ENCODE measurements at regions not wholly inside any gene's neighbourhood (a gene's known extent, or its start where the extent isn't known, plus 50 kb on each side); places are given as distances from the start of the nearest gene placed in this dataset.

GRCh38 chr6:126461045-126461444 lies 121.1 kb downstream of the CENPW start:
- no peaks in the 10 kb centered on the region for H3K27me3 ChIP-seq (ENCODE audit: control insufficient read depth in 1 of 2, insufficient read depth in 1 of 2, low read length in 2 of 2)
- WGBS, result 93% methylated on average over 5 of the region's 6 CpGs

GRCh38 chr6:126464245-126464644 lies 124.3 kb downstream of the CENPW start:
- Histone ChIP-seq H3K4ac (ENCODE audit: low read depth in 1 of 2, low read length in 2 of 2) (no peak overlapping the region), H3K4me2 (ENCODE audit: low read length, poor library complexity, severe bottlenecking) (no peak overlapping the region), H2BK5ac (ENCODE audit: low read depth, low read length, poor library complexity, severe bottlenecking) (no peak overlapping the region)

More at GRCh38 chr6:126461045-126461444, 121.1 kb downstream of the CENPW start:
- DNase-seq, result no peak
- Histone ChIP-seq H3K27ac (ENCODE audit: low read length, poor library complexity, severe bottlenecking) (no peak overlapping the region), H2BK15ac (ENCODE audit: low read depth, poor library complexity, severe bottlenecking) (no peak overlapping the region), H3K4ac (ENCODE audit: low read depth in 1 of 2, low read length in 2 of 2) (no peak overlapping the region), H2BK5ac (ENCODE audit: low read depth, low read length, poor library complexity, severe bottlenecking) (no peak overlapping the region), H3K4me1 (ENCODE audit: control insufficient read depth, insufficient read depth, low read depth, low read length) (no peaks in the 10 kb centered on the region), H4K8ac (ENCODE audit: low read length) (no peak overlapping the region), H3K14ac (ENCODE audit: low read length in 2 of 2) (no peak overlapping the region), H3K9me3 (ENCODE audit: control insufficient read depth, low read length) (peaks cover 3% of the 10 kb centered on the region), H4K91ac (ENCODE audit: low read length) (no peak overlapping the region), H3K36me3 (ENCODE audit: control insufficient read depth in 1 of 2, insufficient read depth in 2 of 2, low read depth in 1 of 2, low read length in 2 of 2) (no peaks in the 10 kb centered on the region), H3K23ac (ENCODE audit: low read length in 2 of 2) (no peak overlapping the region), H3K79me1 (replicated peaks; ENCODE audit: low read length, poor library complexity, severe bottlenecking) (no peaks in the 10 kb centered on the region), H3K18ac (ENCODE audit: low read depth in 1 of 2, low read length in 2 of 2) (no peak overlapping the region), H2BK120ac (ENCODE audit: low read depth, low read length) (no peak overlapping the region), H2BK12ac (ENCODE audit: low read length in 2 of 2) (no peak overlapping the region), H3K9ac (ENCODE audit: low read length) (no peak overlapping the region), H3K4me3 (ENCODE audit: insufficient read depth in 1 of 2, low read depth in 1 of 2, low read length in 2 of 2) (no peak overlapping the region), H3K4me2 (ENCODE audit: low read length, poor library complexity, severe bottlenecking) (no peak overlapping the region), H2AK5ac (ENCODE audit: low read length, severe bottlenecking) (no peak overlapping the region), H2AFZ (ENCODE audit: low read depth, low read length) (no peak overlapping the region)

GRCh38 chr6:126475449-126475848 lies 135.5 kb downstream of the CENPW start:
- H4K91ac ChIP-seq (ENCODE audit: low read length), result no peak overlapping the region
- H3K4me1 ChIP-seq (ENCODE audit: control insufficient read depth, insufficient read depth, low read depth, low read length), result no peaks in the 10 kb centered on the region
- no peak overlapping the region for H3K23ac ChIP-seq (ENCODE audit: low read length in 2 of 2)
- no peak overlapping the region for H2AK5ac ChIP-seq (ENCODE audit: low read length, severe bottlenecking)
- H3K9me3 ChIP-seq (ENCODE audit: control insufficient read depth, low read length), result no peaks in the 10 kb centered on the region
- H2BK15ac ChIP-seq (ENCODE audit: low read depth, poor library complexity, severe bottlenecking), result no peak overlapping the region
- H4K8ac ChIP-seq (ENCODE audit: low read length), result no peak overlapping the region
- H3K4me2 ChIP-seq (ENCODE audit: low read length, poor library complexity, severe bottlenecking), result no peak overlapping the region
- H2BK12ac ChIP-seq (ENCODE audit: low read length in 2 of 2), result no peak overlapping the region
- no peak overlapping the region for H3K18ac ChIP-seq (ENCODE audit: low read depth in 1 of 2, low read length in 2 of 2)
- no peak overlapping the region for H2BK120ac ChIP-seq (ENCODE audit: low read depth, low read length)
- no peak overlapping the region for H3K4me3 ChIP-seq (ENCODE audit: insufficient read depth in 1 of 2, low read depth in 1 of 2, low read length in 2 of 2)
- H3K36me3 ChIP-seq (ENCODE audit: control insufficient read depth in 1 of 2, insufficient read depth in 2 of 2, low read depth in 1 of 2, low read length in 2 of 2), result no peaks in the 10 kb centered on the region
- no peak overlapping the region for H2BK5ac ChIP-seq (ENCODE audit: low read depth, low read length, poor library complexity, severe bottlenecking)
- no peaks in the 10 kb centered on the region for H3K79me1 ChIP-seq (replicated peaks; ENCODE audit: low read length, poor library complexity, severe bottlenecking)
- H2AFZ ChIP-seq (ENCODE audit: low read depth, low read length), result no peak overlapping the region
- no peak for DNase-seq
- H3K27me3 ChIP-seq (ENCODE audit: control insufficient read depth in 1 of 2, insufficient read depth in 1 of 2, low read length in 2 of 2), result no peaks in the 10 kb centered on the region
- no peak overlapping the region for H3K27ac ChIP-seq (ENCODE audit: low read length, poor library complexity, severe bottlenecking)
- H3K9ac ChIP-seq (ENCODE audit: low read length), result no peak overlapping the region
- H3K14ac ChIP-seq (ENCODE audit: low read length in 2 of 2), result no peak overlapping the region
- H3K4ac ChIP-seq (ENCODE audit: low read depth in 1 of 2, low read length in 2 of 2), result no peak overlapping the region

More at GRCh38 chr6:126464245-126464644, 124.3 kb downstream of the CENPW start:
- Histone ChIP-seq H2BK15ac (ENCODE audit: low read depth, poor library complexity, severe bottlenecking) (no peak overlapping the region), H4K91ac (ENCODE audit: low read length) (no peak overlapping the region), H3K27me3 (ENCODE audit: control insufficient read depth in 1 of 2, insufficient read depth in 1 of 2, low read length in 2 of 2) (no peaks in the 10 kb centered on the region), H3K9ac (ENCODE audit: low read length) (no peak overlapping the region), H3K27ac (ENCODE audit: low read length, poor library complexity, severe bottlenecking) (no peak overlapping the region), H3K14ac (ENCODE audit: low read length in 2 of 2) (no peak overlapping the region), H2BK120ac (ENCODE audit: low read depth, low read length) (no peak overlapping the region), H2AFZ (ENCODE audit: low read depth, low read length) (no peak overlapping the region), H3K79me1 (replicated peaks; ENCODE audit: low read length, poor library complexity, severe bottlenecking) (no peaks in the 10 kb centered on the region), H3K4me1 (ENCODE audit: control insufficient read depth, insufficient read depth, low read depth, low read length) (no peaks in the 10 kb centered on the region), H3K23ac (ENCODE audit: low read length in 2 of 2) (no peak overlapping the region), H2AK5ac (ENCODE audit: low read length, severe bottlenecking) (no peak overlapping the region), H2BK12ac (ENCODE audit: low read length in 2 of 2) (no peak overlapping the region), H3K4me3 (ENCODE audit: insufficient read depth in 1 of 2, low read depth in 1 of 2, low read length in 2 of 2) (no peak overlapping the region), H4K8ac (ENCODE audit: low read length) (no peak overlapping the region), H3K9me3 (ENCODE audit: control insufficient read depth, low read length) (peaks cover 3% of the 10 kb centered on the region), H3K18ac (ENCODE audit: low read depth in 1 of 2, low read length in 2 of 2) (no peak overlapping the region), H3K36me3 (ENCODE audit: control insufficient read depth in 1 of 2, insufficient read depth in 2 of 2, low read depth in 1 of 2, low read length in 2 of 2) (no peaks in the 10 kb centered on the region)
- WGBS, result 78% methylated on average over 1 of the region's 1 CpG
- no peak for DNase-seq

- H2AK5ac ChIP-seq (ENCODE audit: low read length, severe bottlenecking), result no peak overlapping the region
- H2BK120ac ChIP-seq (ENCODE audit: low read depth, low read length), result no peak overlapping the region
- no peaks in the 10 kb centered on the region for H3K79me1 ChIP-seq (replicated peaks; ENCODE audit: low read length, poor library complexity, severe bottlenecking)
- H3K14ac ChIP-seq (ENCODE audit: low read length in 2 of 2), result no peak overlapping the region
- H2BK12ac ChIP-seq (ENCODE audit: low read length in 2 of 2), result no peak overlapping the region
- H3K27me3 ChIP-seq (ENCODE audit: control insufficient read depth in 1 of 2, insufficient read depth in 1 of 2, low read length in 2 of 2), result no peaks in the 10 kb centered on the region
- H3K9me3 ChIP-seq (ENCODE audit: control insufficient read depth, low read length), result no peaks in the 10 kb centered on the region
- H3K4me1 ChIP-seq (ENCODE audit: control insufficient read depth, insufficient read depth, low read depth, low read length), result no peaks in the 10 kb centered on the region
- H4K91ac ChIP-seq (ENCODE audit: low read length), result no peak overlapping the region
- H2BK15ac ChIP-seq (ENCODE audit: low read depth, poor library complexity, severe bottlenecking), result no peak overlapping the region
- H3K36me3 ChIP-seq (ENCODE audit: control insufficient read depth in 1 of 2, insufficient read depth in 2 of 2, low read depth in 1 of 2, low read length in 2 of 2), result no peaks in the 10 kb centered on the region
- H2BK5ac ChIP-seq (ENCODE audit: low read depth, low read length, poor library complexity, severe bottlenecking), result no peak overlapping the region
- no peak for DNase-seq
- no peak overlapping the region for H3K4me3 ChIP-seq (ENCODE audit: insufficient read depth in 1 of 2, low read depth in 1 of 2, low read length in 2 of 2)
- H3K4me2 ChIP-seq (ENCODE audit: low read length, poor library complexity, severe bottlenecking), result no peak overlapping the region
- no peak overlapping the region for H3K23ac ChIP-seq (ENCODE audit: low read length in 2 of 2)
- H3K18ac ChIP-seq (ENCODE audit: low read depth in 1 of 2, low read length in 2 of 2), result no peak overlapping the region
- H2AFZ ChIP-seq (ENCODE audit: low read depth, low read length), result no peak overlapping the region
- H3K9ac ChIP-seq (ENCODE audit: low read length), result no peak overlapping the region
- H3K4ac ChIP-seq (ENCODE audit: low read depth in 1 of 2, low read length in 2 of 2), result no peak overlapping the region
- no peak overlapping the region for H4K8ac ChIP-seq (ENCODE audit: low read length)
- H3K27ac ChIP-seq (ENCODE audit: low read length, poor library complexity, severe bottlenecking), result no peak overlapping the region
- 95% methylated on average over 1 of the region's 1 CpG for WGBS
These were observed 137.8 kb downstream of the CENPW start for GRCh38 chr6:126477678-126478077.

All from mesenchymal stem cell (in vitro differentiated cells and primary cell).